Endothelial cell of umbilical vein (primary cell): ENCODE measurements at regions not wholly inside any gene's neighbourhood (a gene's known extent, or its start where the extent isn't known, plus 50 kb on each side); places are given as distances from the start of the nearest gene placed in this dataset.

ENCODE experiments used
- BruUV-seq: library from RNA; stranded (reverse); fragments of 400-500 nt; replicated peaks from 2 replicates; lab custom pipeline; 2021; lab: Mats Ljungman, UMichigan
- CTCF ChIA-PET: fragments of 300-600, 350-600 bp; sonication (Branson Sonifier 250); formaldehyde crosslinking; loops from one replicate; lab custom pipeline; 2021; ENCODE audit warnings: antibody characterized with exemption, inconsistent platforms; lab: Charles Lee
- POLR2A ChIA-PET: fragments of 300-600, 350-600 bp; sonication (Branson Sonifier 250); formaldehyde crosslinking; loops from one replicate; lab custom pipeline; 2021; ENCODE audit warnings: antibody characterized with exemption, inconsistent platforms; lab: Charles Lee
- DNase-seq: peaks from one replicate; pipeline ENCODE4 v3.0.0-alpha.2; 2011; ENCODE audit warnings: low read depth, low spot score
- FAIRE-seq: peaks from 2 replicates; lab custom pipeline; 2011; peaks lifted over from hg19 to GRCh38; lab: Jason Lieb, UNC
- H2AFZ ChIP-seq: 2 replicates; pipeline ENCODE4 v1.6.0; 2012; ENCODE audit warnings: low read depth, low read length, control low read depth, inconsistent platforms
- H3K27ac ChIP-seq: 2 replicates; pipeline ENCODE4 v1.5.1; 2011; ENCODE audit warnings: low read depth, mild to moderate bottlenecking, control low read depth, low read length, moderate library complexity; ENCODE audit not compliant: insufficient read depth
- H3K27me3 ChIP-seq, 2 experiments: 2 replicates each; pipeline versions ENCODE4 v1.6.0 to v1.6.1; 2011; ENCODE audit warnings: low read length in 2 of 2, mixed read lengths in 1 of 2; ENCODE audit not compliant: control insufficient read depth in 2 of 2, insufficient read depth in 2 of 2
- H3K36me3 ChIP-seq, 2 experiments: 2 replicates in 1 of 2; 3 replicates in 1 of 2; pipeline ENCODE4 v1.5.1; 2011; ENCODE audit warnings: low read length in 2 of 2, mild to moderate bottlenecking in 1 of 2, moderate library complexity in 1 of 2; ENCODE audit not compliant: control insufficient read depth in 2 of 2, insufficient read depth in 2 of 2; ENCODE audit errors: extremely low read depth in 1 of 2
- H3K4me1 ChIP-seq: 3 replicates; pipeline ENCODE4 v1.5.1; 2011; ENCODE audit warnings: mild to moderate bottlenecking, low read length; ENCODE audit not compliant: control insufficient read depth, insufficient read depth; ENCODE audit errors: extremely low read depth
- H3K4me2 ChIP-seq: 2 replicates; pipeline ENCODE4 v1.6.1; 2011; ENCODE audit warnings: low read length, control low read depth, mixed read lengths; ENCODE audit not compliant: insufficient read depth
- H3K4me3 ChIP-seq, 3 experiments: fragments of 200-600 bp in 1 of 3; sonication (generic), shearing (Covaris generic) in 1 of 3; replicated peaks in 1 of 3; 2 replicates each; pipeline ENCODE4 v1.5.1; 2011 to 2016; ENCODE audit warnings: control low read depth in 3 of 3, low read length in 3 of 3, mild to moderate bottlenecking in 2 of 3, inconsistent platforms in 1 of 3, low read depth in 1 of 3, moderate library complexity in 1 of 3; ENCODE audit not compliant: insufficient read depth in 1 of 3
- H3K79me2 ChIP-seq: 2 replicates; pipeline ENCODE4 v1.6.0; 2012; ENCODE audit warnings: low read length, inconsistent platforms; ENCODE audit not compliant: control insufficient read depth, insufficient read depth
- H3K9ac ChIP-seq: replicated peaks from 2 replicates; pipeline ENCODE3; 2011; ENCODE audit warnings: low read length, control low read depth; ENCODE audit not compliant: insufficient read depth; ENCODE audit errors: extremely low read depth
- H3K9me1 ChIP-seq: replicated peaks from 3 replicates; pipeline ENCODE4 v1.6.0; 2011; ENCODE audit warnings: mild to moderate bottlenecking, low read length; ENCODE audit not compliant: control insufficient read depth, insufficient read depth; ENCODE audit errors: extremely low read depth
- H3K9me3 ChIP-seq: replicated peaks from 2 replicates; pipeline ENCODE4 v1.5.1; 2012; ENCODE audit warnings: low read length, inconsistent platforms; ENCODE audit not compliant: control insufficient read depth, insufficient read depth
- H4K20me1 ChIP-seq: replicated peaks from 2 replicates; pipeline ENCODE3; 2011; ENCODE audit warnings: mild to moderate bottlenecking, low read length; ENCODE audit not compliant: control insufficient read depth, insufficient read depth; ENCODE audit errors: extremely low read depth
- CTCF ChIP-seq, 2 donors: IDR thresholded peaks; 1 replicate in 1 of 2; 2 replicates in 1 of 2; pipeline ENCODE4 v1.5.1; 2011; ENCODE audit warnings: low read length in 2 of 2, mild to moderate bottlenecking in 2 of 2, moderate library complexity in 2 of 2, control low read depth in 1 of 2, inconsistent platforms in 1 of 2, low read depth in 1 of 2; ENCODE audit not compliant: insufficient read depth in 1 of 2; ENCODE audit errors: extremely low read depth in 1 of 2
- EZH2 ChIP-seq: IDR thresholded peaks from 2 replicates; pipeline ENCODE4 v1.6.1; 2012; ENCODE audit warnings: borderline replicate concordance, low read depth, mild to moderate bottlenecking, moderate library complexity, low read length, inconsistent platforms; ENCODE audit not compliant: severe bottlenecking
- FOS ChIP-seq: IDR thresholded peaks from 2 replicates; pipeline ENCODE4 v1.6.1; 2011; ENCODE audit warnings: mild to moderate bottlenecking, low read length, moderate library complexity, borderline replicate concordance; ENCODE audit not compliant: insufficient read depth
- GATA2 ChIP-seq: IDR thresholded peaks from 2 replicates; pipeline ENCODE4 v1.7.0; 2011; ENCODE audit warnings: low read depth, mild to moderate bottlenecking, moderate library complexity, mixed read lengths, low read length; ENCODE audit not compliant: insufficient read length, insufficient read depth
- JUN ChIP-seq: IDR thresholded peaks from 2 replicates; pipeline ENCODE4 v1.6.1; 2011; ENCODE audit warnings: borderline replicate concordance, low read depth; ENCODE audit not compliant: insufficient read length, insufficient read depth
- MAX ChIP-seq: IDR thresholded peaks from 2 replicates; pipeline ENCODE4 v1.6.1; 2011; ENCODE audit not compliant: insufficient read depth, insufficient read length
- MYC ChIP-seq: IDR thresholded peaks from one replicate; pipeline ENCODE4 v1.6.1; 2011; ENCODE audit warnings: mild to moderate bottlenecking, low read depth, low read length
- POLR2A ChIP-seq: IDR thresholded peaks from 2 replicates; pipeline ENCODE4 v1.6.1; 2012; ENCODE audit warnings: low read depth, mild to moderate bottlenecking, control low read depth, low read length
- POLR2AphosphoS5 ChIP-seq: IDR thresholded peaks from 2 replicates; pipeline ENCODE4 v1.6.1; 2012; ENCODE audit warnings: low read depth, mild to moderate bottlenecking, control low read depth, low read length, moderate library complexity; ENCODE audit not compliant: insufficient read depth
- dilution Hi-C: fragments of 300-500 bp; cut with MboI; formaldehyde crosslinking; loops from one replicate; pipeline ENCODE4 v1.15.0; 2019; ENCODE audit warnings: low sequenced_read_pairs; ENCODE audit not compliant: extremely low pct_ligation_motif_present
- intact Hi-C: fragments of 100-400 bp; cut with micrococcal nuclease; formaldehyde crosslinking; loops from one replicate; pipeline ENCODE4 v1.10.0; 2022

DNA sequence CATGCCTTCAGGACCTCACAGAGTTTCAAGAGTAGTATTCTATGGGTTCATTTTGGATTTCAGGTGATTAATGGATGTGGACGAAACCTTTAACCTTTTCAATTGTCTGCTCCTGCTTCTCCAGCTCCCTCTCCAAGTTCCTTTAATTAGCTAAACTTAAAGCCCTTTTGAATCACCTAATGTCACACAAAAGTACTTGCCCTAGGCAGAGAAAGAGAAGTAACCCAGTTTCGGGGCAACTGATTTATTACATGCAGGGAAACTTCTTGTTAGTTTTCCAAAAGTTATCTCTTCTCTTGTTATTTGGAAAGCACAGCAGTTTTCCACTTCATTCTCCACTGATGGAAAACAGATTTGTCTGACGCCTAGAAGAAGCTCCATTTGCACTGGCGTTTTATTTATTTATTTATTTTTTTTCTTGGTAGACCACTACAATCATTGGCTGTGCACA lies 407.7 kb upstream of the JARID2 start:
- BruUV-seq: no TSS peak
- no peak overlapping the region for H3K4me3 ChIP-seq
- H3K79me2 ChIP-seq: no peaks in the 10 kb centered on the region
- no peaks in the 10 kb centered on the region for H3K4me1 ChIP-seq
- POLR2A ChIA-PET: no interaction called here
- H3K36me3 ChIP-seq: no peaks in the 10 kb centered on the region
- H3K9ac ChIP-seq: no peak overlapping the region
- H3K9me1 ChIP-seq: no peaks in the 10 kb centered on the region
- no peak overlapping the region for H2AFZ ChIP-seq
- CTCF ChIA-PET: no interaction called here
- no peaks in the 10 kb centered on the region for H3K9me3 ChIP-seq
- no peak overlapping the region for H3K27ac ChIP-seq
- intact Hi-C loops: no loop called here
- dilution Hi-C loops: no loop called here
- H4K20me1 ChIP-seq: no peaks in the 10 kb centered on the region
- H3K4me2 ChIP-seq: no peak overlapping the region
- H3K27me3 ChIP-seq: no peaks in the 10 kb centered on the region
- FAIRE-seq (no peak), DNase-seq (no peak)
- TF ChIP-seq MAX (no peak), CTCF (IDR thresholded peaks at IDR 0.05; ENCODE audit: extremely low read depth in 1 of 2, insufficient read depth in 1 of 2, low read depth in 1 of 2, low read length in 2 of 2) (no peak)

GRCh38 chr6:14841901-14842421 lies 403.9 kb upstream of the JARID2 start:
- FAIRE-seq (no peak), DNase-seq (no peak)
- intact Hi-C loops: no loop called here

More at GRCh38 chr6:14841901-14842421, 403.9 kb upstream of the JARID2 start:
- no peaks in the 10 kb centered on the region for H3K27me3 ChIP-seq
- H3K9ac ChIP-seq: no peak overlapping the region
- dilution Hi-C loops: no loop called here
- no peaks in the 10 kb centered on the region for H3K9me1 ChIP-seq
- H3K79me2 ChIP-seq: no peaks in the 10 kb centered on the region
- H3K9me3 ChIP-seq: no peaks in the 10 kb centered on the region
- H3K4me1 ChIP-seq: no peaks in the 10 kb centered on the region
- no peak overlapping the region for H3K4me3 ChIP-seq
- no peaks in the 10 kb centered on the region for H4K20me1 ChIP-seq
- H3K36me3 ChIP-seq: no peaks in the 10 kb centered on the region
- ChIA-PET POLR2A (no interaction called here), CTCF (no interaction called here)
- H3K27ac ChIP-seq: no peak overlapping the region
- H3K4me2 ChIP-seq: no peak overlapping the region
- no TSS peak for BruUV-seq
- H2AFZ ChIP-seq: no peak overlapping the region
- no peak for TF ChIP-seq EZH2
- no peak for TF ChIP-seq GATA2
- no peak for TF ChIP-seq MYC
- TF ChIP-seq JUN: no peak
- no peak for TF ChIP-seq MAX
- no peak for TF ChIP-seq POLR2A
- no peak for TF ChIP-seq CTCF (IDR thresholded peaks at IDR 0.05; ENCODE audit: extremely low read depth in 1 of 2, insufficient read depth in 1 of 2, low read depth in 1 of 2, low read length in 2 of 2)
- TF ChIP-seq FOS: no peak
- no peak for TF ChIP-seq POLR2AphosphoS5
